ENCODE measurements at regions not wholly inside any gene's neighbourhood (a gene's known extent, or its start where the extent isn't known, plus 50 kb on each side); places are given as distances from the start of the nearest gene placed in this dataset.

GRCh38 chr10:130233426-130233825 lies 97.2 kb downstream of the GLRX3 start:
- TF ChIP-seq CTCF (IDR thresholded peaks at IDR 0.05) (no peak), POLR2A (IDR thresholded peaks at IDR 0.05) (no peak), EP300 (IDR thresholded peaks at IDR 0.05; ENCODE audit: low read depth) (no peak), POLR2AphosphoS5 (IDR thresholded peaks at IDR 0.05) (no peak)
